Body of pancreas (tissue), 4 donors: ENCODE measurements at regions not wholly inside any gene's neighbourhood (a gene's known extent, or its start where the extent isn't known, plus 50 kb on each side); places are given as distances from the start of the nearest gene placed in this dataset.

Source experiments
- ATAC-seq: fragments of 150-250 bp; one replicate; pipeline ENCODE4 v1.9.1; 2016
- DNase-seq, 4 donors: peaks; one replicate each; pipeline ENCODE4 v3.0.0-alpha.2; 2019
- H3K27ac ChIP-seq, 4 donors: fragments of 200-600 bp; sonication (generic); 1 replicate in 3 of 4; 2 replicates in 1 of 4; pipeline versions ENCODE4 v1.5.1 to v1.6.1; 2016 to 2019; ENCODE audit warnings: mild to moderate bottlenecking in 1 of 4, mixed read lengths in 1 of 4, moderate library complexity in 1 of 4
- H3K27me3 ChIP-seq, 2 donors: fragments of 200-600 bp; sonication (generic); one replicate each; pipeline ENCODE4 v1.6.0; 2016; ENCODE audit warnings: mild to moderate bottlenecking in 1 of 2
- H3K36me3 ChIP-seq, 2 donors: fragments of 200-600 bp; sonication (generic); replicated peaks in 1 of 2; 2 replicates each; pipeline ENCODE4 v1.5.1; 2016; ENCODE audit warnings: low read depth in 2 of 2; ENCODE audit not compliant: insufficient read depth in 1 of 2
- H3K4me1 ChIP-seq: fragments of 200-600 bp; sonication (generic); one replicate; pipeline ENCODE4 v1.6.0; 2016
- H3K4me3 ChIP-seq, 2 donors: fragments of 200-600 bp; sonication (generic); 1 replicate in 1 of 2; 2 replicates in 1 of 2; pipeline ENCODE4 v1.5.1; 2016 to 2019
- H3K9me3 ChIP-seq, 3 donors: fragments of 200-600 bp; sonication (generic); 1 replicate in 2 of 3; 2 replicates in 1 of 3; pipeline ENCODE4 v1.5.1; 2016
- CTCF ChIP-seq, 7 experiments: fragments of 450-650 bp in 4 of 7; fragments of 200-600 bp in 3 of 7; sonication (generic) in 3 of 7; IDR thresholded peaks; one replicate each; pipeline ENCODE4 v1.5.1; 2016 to 2019; ENCODE audit warnings: antibody characterized with exemption in 7 of 7
- POLR2A ChIP-seq, 3 donors: fragments of 450-650 bp; IDR thresholded peaks; one replicate each; pipeline ENCODE4 v1.6.1; 2016; ENCODE audit warnings: antibody characterized with exemption in 3 of 3, mild to moderate bottlenecking in 2 of 3
- WGBS, 2 donors: methylation state at CpG; one replicate each; pipeline ENCODE4 v1.1.5; 2017; 5-methylcytosine and 5-hydroxymethylcytosine counted together
- intact Hi-C: fragments of 100-400 bp; cut with DNase I; formaldehyde crosslinking; loops from one replicate; pipeline ENCODE4 v1.15.1; 2023

GRCh38 chr3:117235304-117235703 lies 525.7 kb downstream of the TUSC7 start:
- H3K27me3 ChIP-seq = no peaks in the 10 kb centered on the region
- no peaks in the 10 kb centered on the region for H3K4me1 ChIP-seq
- ATAC-seq (no peak), DNase-seq (no peak)
- TF ChIP-seq POLR2A (IDR thresholded peaks at IDR 0.05) (no peak), CTCF (IDR thresholded peaks at IDR 0.05) (no peak)
- no peak overlapping the region for H3K27ac ChIP-seq
- intact Hi-C loops = no loop called here
- no peak overlapping the region for H3K4me3 ChIP-seq
- WGBS, 2 donors = 81 to 91% methylated on average over 1 of the region's 1 CpG
- H3K36me3 ChIP-seq = no peaks in the 10 kb centered on the region
- H3K9me3 ChIP-seq = no peaks in the 10 kb centered on the region

DNA sequence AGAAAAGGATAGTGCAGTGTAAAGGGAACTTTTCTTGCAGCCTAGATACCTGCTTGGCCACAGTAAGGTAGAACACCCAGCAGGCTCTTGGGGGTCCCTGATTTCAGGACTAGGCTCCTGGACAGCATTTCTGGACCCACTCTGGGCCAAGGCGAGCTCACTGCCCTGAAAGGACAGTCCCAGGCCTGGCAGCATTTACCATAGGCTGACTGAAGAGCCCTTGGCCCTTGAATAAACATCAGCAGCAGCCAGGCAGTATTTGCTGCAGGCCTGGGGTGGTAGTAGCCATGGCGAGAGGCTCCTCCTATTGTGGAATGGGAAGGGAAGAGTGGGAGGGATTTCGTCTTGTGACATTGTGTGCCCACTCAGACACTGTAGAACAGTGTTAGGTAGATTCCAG lies 529.2 kb downstream of the TUSC7 start:
- intact Hi-C loops = no loop called here
- Histone ChIP-seq H3K36me3 (no peaks in the 10 kb centered on the region), H3K4me3 (no peak overlapping the region), H3K27me3 (no peaks in the 10 kb centered on the region), H3K9me3 (no peaks in the 10 kb centered on the region), H3K27ac (no peak overlapping the region), H3K4me1 (no peaks in the 10 kb centered on the region)
- ATAC-seq = no peak
- WGBS, 2 donors = 79 to 85% methylated on average over 3 of the region's 3 CpGs
- no peak for DNase-seq
- TF ChIP-seq CTCF (IDR thresholded peaks at IDR 0.05) (no peak), POLR2A (IDR thresholded peaks at IDR 0.05) (no peak)

GRCh38 chr3:117243657-117244056 lies 534.1 kb downstream of the TUSC7 start:
- Histone ChIP-seq H3K4me1 (no peaks in the 10 kb centered on the region), H3K9me3 (no peaks in the 10 kb centered on the region), H3K27ac (no peak overlapping the region), H3K36me3 (no peaks in the 10 kb centered on the region), H3K4me3 (no peak overlapping the region), H3K27me3 (no peaks in the 10 kb centered on the region)
- TF ChIP-seq CTCF (IDR thresholded peaks at IDR 0.05) (no peak), POLR2A (IDR thresholded peaks at IDR 0.05) (no peak)
- intact Hi-C loops = no loop called here
- ATAC-seq (no peak), DNase-seq (no peak)
- 78 to 81% methylated on average over 2 of the region's 2 CpGs for WGBS, 2 donors

DNA sequence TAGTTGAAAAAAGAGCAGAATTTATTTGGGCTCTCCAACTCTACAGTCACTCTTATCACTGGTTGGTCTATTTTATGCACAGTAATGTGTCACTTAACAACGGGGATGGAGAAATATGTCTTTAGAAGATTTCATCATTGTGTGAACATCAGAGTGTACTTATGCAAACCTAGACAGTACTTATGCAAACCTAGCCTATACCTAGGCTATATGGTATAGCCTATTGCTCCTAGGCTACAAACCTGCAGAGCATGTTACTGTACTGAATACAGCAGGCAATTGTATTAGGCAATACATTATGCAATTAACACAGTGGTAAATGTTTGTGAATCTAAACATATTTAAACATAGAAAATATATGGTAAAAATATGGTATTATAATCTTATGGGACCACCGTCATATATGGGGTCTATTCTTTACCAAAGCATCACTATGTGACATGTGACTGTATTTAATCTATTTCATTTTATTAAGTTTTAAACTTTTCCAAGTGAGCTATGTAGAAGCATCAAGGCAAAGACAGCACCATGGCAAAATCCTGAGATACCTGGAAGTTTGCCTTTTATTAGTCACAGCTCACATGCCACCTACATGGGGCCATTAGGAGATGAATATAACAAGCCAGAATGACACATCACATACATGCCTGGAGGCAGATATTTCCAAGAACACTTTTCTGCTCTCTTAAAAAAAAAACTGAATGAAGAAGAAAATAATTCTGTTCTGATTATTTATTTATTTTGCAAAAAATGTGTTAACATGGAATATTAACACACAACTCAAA lies 537.4 kb downstream of the TUSC7 start:
- intact Hi-C loops = no loop called here
- TF ChIP-seq POLR2A (IDR thresholded peaks at IDR 0.05) (no peak), CTCF (IDR thresholded peaks at IDR 0.05) (no peak)
- Histone ChIP-seq H3K9me3 (no peaks in the 10 kb centered on the region), H3K27me3 (no peaks in the 10 kb centered on the region), H3K36me3 (no peaks in the 10 kb centered on the region), H3K27ac (no peak overlapping the region), H3K4me1 (no peaks in the 10 kb centered on the region), H3K4me3 (no peak overlapping the region)
- ATAC-seq (no peak), DNase-seq (no peak)
- WGBS, 2 donors = 52 to 72% methylated on average over 2 of the region's 2 CpGs

DNA sequence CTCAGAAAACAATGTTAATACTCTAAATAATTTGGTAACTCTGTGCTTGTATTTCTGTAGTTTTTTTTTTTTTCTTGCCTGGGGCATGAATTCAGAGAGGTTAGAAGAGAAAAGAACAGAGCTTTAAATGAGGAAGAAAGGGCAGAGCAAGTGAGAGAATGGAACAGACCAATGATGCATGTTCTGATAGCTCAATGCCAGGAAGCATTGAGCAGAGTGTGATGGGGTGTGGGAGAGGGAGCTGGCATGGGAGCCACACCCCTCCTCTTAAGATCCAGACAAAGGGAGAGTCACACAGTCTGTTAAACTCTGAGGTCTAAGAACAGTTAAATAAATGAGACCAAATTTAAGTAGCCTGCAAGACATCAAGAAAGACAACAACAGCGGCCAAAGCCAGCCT lies 538.6 kb downstream of the TUSC7 start:
- H3K36me3 ChIP-seq = no peaks in the 10 kb centered on the region
- intact Hi-C loops = no loop called here
- H3K27me3 ChIP-seq = no peaks in the 10 kb centered on the region
- no peak for DNase-seq
- no peak for TF ChIP-seq CTCF (IDR thresholded peaks at IDR 0.05)
- no peak for TF ChIP-seq POLR2A (IDR thresholded peaks at IDR 0.05)
- H3K27ac ChIP-seq = no peak overlapping the region
- ATAC-seq = no peak
- no peak overlapping the region for H3K4me3 ChIP-seq
- no peaks in the 10 kb centered on the region for H3K4me1 ChIP-seq
- WGBS, 2 donors = 76 to 79% methylated on average over 1 of the region's 1 CpG
- H3K9me3 ChIP-seq = no peaks in the 10 kb centered on the region
